Stimulated activated naive CD4-positive, alpha-beta T cell (primary cell): ENCODE measurements at regions not wholly inside any gene's neighbourhood (a gene's known extent, or its start where the extent isn't known, plus 50 kb on each side); places are given as distances from the start of the nearest gene placed in this dataset.

Experiments used
- DNase-seq, 6 experiments: peaks; one replicate each; lab custom pipeline; 2025; lab: John Stamatoyannopoulos, UW

GRCh38 chr3:118817748-118818165 is 216.9 kb downstream of the IGSF11 start:
- peak in 2 of 6 experiments; percentile 12 to 17 for DNase-seq

GRCh38 chr3:118818386-118818785 is 216.3 kb downstream of the IGSF11 start:
- DNase-seq: no peak

GRCh38 chr3:118823626-118824025 is 211.0 kb downstream of the IGSF11 start:
- DNase-seq: no peak

GRCh38 chr3:118827446-118827845 is 207.2 kb downstream of the IGSF11 start:
- no peak for DNase-seq

- DNase-seq: no peak
Measured at GRCh38 chr3:118828351-118828750, 206.3 kb downstream of the IGSF11 start.

DNA sequence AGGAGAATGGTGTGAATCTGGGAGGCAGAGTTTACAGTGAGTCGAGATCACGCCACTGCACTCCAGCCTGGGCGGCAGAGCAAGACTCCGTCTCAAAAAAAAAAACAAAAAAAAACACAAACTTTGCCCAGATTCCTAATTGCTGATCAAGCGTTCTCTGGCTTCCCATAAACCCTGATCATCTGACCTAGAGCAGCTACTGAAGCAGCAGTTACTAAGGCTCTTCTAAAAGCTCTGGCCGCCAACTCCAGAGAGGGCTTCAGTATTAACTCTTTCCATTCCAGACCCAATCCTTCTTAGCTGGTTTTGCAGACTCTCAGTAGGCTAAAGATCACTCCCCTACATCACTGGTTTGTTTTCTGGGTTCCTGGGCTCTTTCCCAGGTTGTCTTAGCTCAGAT is 201.6 kb downstream of the IGSF11 start:
- DNase-seq: no peak

DNA sequence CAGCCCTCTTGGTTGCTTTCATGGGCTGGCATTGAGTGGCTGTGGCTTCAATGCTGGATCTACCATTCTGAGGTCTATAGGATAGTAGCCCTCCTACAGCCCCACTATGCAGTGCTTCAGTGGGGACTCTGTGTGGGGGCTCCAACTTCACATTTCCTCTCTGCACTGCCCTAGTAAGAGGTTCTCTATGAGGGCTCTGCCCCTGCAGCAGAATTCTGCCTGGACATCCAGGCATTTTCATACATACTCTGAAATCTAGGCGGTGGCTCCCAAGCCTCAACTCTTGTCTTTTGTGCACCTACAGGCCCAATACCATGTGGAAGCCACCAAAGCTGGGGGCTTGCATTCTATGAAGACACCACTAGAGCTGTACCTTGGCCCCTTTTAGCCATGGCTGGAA is 195.8 kb downstream of the IGSF11 start:
- DNase-seq: no peak

DNA sequence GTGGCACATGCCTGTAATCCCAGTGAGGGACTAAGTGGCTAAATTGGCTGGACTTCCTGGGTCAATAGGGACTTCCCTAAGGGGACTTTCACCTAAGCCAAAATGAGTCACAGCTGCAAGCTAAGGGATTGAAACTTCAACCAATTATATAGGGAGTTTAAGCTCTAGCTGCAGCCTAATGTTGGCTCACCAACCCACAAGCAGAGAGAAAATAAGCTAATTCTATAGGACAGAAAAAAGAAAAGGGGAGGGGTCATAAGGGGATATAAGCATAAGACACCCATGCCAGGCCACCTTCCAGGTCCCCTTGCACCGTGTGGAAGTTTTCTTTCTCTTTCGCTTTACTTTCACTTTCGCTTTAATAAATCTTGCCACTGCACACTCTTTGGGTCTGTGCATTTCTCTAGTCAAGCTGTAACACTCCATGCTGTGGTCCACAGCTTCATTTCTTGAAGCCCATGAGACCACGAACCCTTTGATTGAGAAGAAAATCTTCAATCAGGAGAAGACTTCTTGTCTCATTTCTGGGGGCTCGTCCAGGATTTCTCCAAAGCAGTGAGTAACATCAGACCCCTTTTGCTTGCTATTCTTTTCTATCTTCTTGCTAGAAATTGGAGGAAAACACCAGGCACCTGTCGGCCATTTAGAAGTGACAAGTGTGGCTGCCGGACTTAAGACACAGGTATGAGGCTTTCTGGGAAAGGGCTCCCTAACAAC is 192.3 kb downstream of the IGSF11 start:
- no peak for DNase-seq

GRCh38 chr3:118846176-118846575 is 188.5 kb downstream of the IGSF11 start:
- DNase-seq: no peak
